22Rv1 (cell line): ENCODE measurements at regions not wholly inside any gene's neighbourhood (a gene's known extent, or its start where the extent isn't known, plus 50 kb on each side); places are given as distances from the start of the nearest gene placed in this dataset.

Experiments used
- CTCF ChIP-seq: fragments of 450-650 bp; IDR thresholded peaks from 2 replicates; pipeline ENCODE4 v1.5.1; 2017; ENCODE audit warnings: mild to moderate bottlenecking
- ZFX ChIP-seq: fragments of 450-650 bp; IDR thresholded peaks from 2 replicates; pipeline ENCODE4 v1.6.1; 2017; ENCODE audit warnings: antibody characterized with exemption, borderline replicate concordance

GRCh38 chr11:92131289-92131865 is 93.2 kb upstream of the FAT3 start:
- TF ChIP-seq CTCF, result no peak
- no peak for TF ChIP-seq ZFX
